NB4 (cell line): ENCODE measurements at regions not wholly inside any gene's neighbourhood (a gene's known extent, or its start where the extent isn't known, plus 50 kb on each side); places are given as distances from the start of the nearest gene placed in this dataset.

Source experiments
- DNase-seq: peaks from one replicate; pipeline ENCODE4 v3.0.0; 2010; ENCODE audit warnings: low read depth
- H3K4me3 ChIP-seq: one replicate; pipeline ENCODE4 v1.5.1; 2011; ENCODE audit warnings: mild to moderate bottlenecking, low read depth, low read length, moderate library complexity
- CTCF ChIP-seq: IDR thresholded peaks from one replicate; pipeline ENCODE4 v1.5.1; 2012; ENCODE audit warnings: low read depth, low read length
- MAX ChIP-seq: IDR thresholded peaks from 2 replicates; pipeline ENCODE4 v1.6.1; 2011; ENCODE audit warnings: low read depth, low read length
- MYC ChIP-seq: IDR thresholded peaks from 2 replicates; pipeline ENCODE4 v1.6.1; 2011; ENCODE audit warnings: low read depth, low read length
- POLR2A ChIP-seq: IDR thresholded peaks from 2 replicates; pipeline ENCODE4 v1.6.1; 2011; ENCODE audit warnings: mild to moderate bottlenecking; ENCODE audit not compliant: insufficient read length; ENCODE audit errors: extremely low read depth

GRCh38 chr2:215712871-215713790 lies 277.3 kb upstream of the FN1 start:
- no peak for DNase-seq
- no peak overlapping the region for H3K4me3 ChIP-seq
- TF ChIP-seq MAX, result no peak
- TF ChIP-seq CTCF, result no peak
- TF ChIP-seq MYC, result no peak

GRCh38 chr2:215712219-215712868 lies 276.5 kb upstream of the FN1 start:
- no peak for TF ChIP-seq MAX
- no peak for TF ChIP-seq MYC
- TF ChIP-seq POLR2A, result no peak
- no peak for TF ChIP-seq CTCF
- no peak overlapping the region for H3K4me3 ChIP-seq
- no peak for DNase-seq

- no peak for TF ChIP-seq POLR2A
- TF ChIP-seq MYC, result no peak
- no peak for TF ChIP-seq CTCF
- TF ChIP-seq MAX, result no peak
- DNase-seq, result peak; percentile 7
- no peak overlapping the region for H3K4me3 ChIP-seq
Measured at GRCh38 chr2:215711471-215712034, 275.7 kb upstream of the FN1 start.

GRCh38 chr2:215707608-215708007 lies 271.7 kb upstream of the FN1 start:
- no peak overlapping the region for H3K4me3 ChIP-seq
- TF ChIP-seq MYC (no peak), POLR2A (no peak), CTCF (no peak), MAX (no peak)
- no peak for DNase-seq

- no peak overlapping the region for H3K4me3 ChIP-seq
- no peak for DNase-seq
- no peak for TF ChIP-seq POLR2A
- TF ChIP-seq MYC, result no peak
- no peak for TF ChIP-seq MAX
- TF ChIP-seq CTCF, result no peak
Measured at GRCh38 chr2:215705771-215706361, 270.0 kb upstream of the FN1 start.
